Fibroblast of skin of scalp (primary cell): ENCODE measurements at regions not wholly inside any gene's neighbourhood (a gene's known extent, or its start where the extent isn't known, plus 50 kb on each side); places are given as distances from the start of the nearest gene placed in this dataset.

Source experiments
- DNase-seq: peaks from one replicate; pipeline ENCODE4 v3.0.0-alpha.2; 2013

DNA sequence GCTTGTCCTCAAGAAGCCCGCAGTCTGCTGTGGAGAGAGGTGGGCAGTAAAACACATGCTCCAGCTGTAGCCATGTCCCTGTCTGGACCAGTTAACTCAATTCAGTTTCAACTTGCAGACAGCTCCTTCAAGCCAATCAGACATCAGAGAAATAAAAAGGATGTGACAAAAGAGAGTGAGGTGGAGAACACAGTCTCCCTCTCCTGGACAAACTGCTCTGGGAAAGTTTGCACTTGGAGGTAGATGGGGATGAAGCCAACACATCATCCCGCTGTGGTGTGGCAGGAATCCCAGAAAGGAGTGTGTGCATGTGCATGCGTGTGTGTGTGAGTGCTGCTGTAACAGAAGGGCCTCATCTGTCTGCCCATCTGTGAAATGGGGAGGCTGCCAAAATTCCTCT is 358.6 kb upstream of the ASIC2 start:
- peak; percentile 8 for DNase-seq

DNA sequence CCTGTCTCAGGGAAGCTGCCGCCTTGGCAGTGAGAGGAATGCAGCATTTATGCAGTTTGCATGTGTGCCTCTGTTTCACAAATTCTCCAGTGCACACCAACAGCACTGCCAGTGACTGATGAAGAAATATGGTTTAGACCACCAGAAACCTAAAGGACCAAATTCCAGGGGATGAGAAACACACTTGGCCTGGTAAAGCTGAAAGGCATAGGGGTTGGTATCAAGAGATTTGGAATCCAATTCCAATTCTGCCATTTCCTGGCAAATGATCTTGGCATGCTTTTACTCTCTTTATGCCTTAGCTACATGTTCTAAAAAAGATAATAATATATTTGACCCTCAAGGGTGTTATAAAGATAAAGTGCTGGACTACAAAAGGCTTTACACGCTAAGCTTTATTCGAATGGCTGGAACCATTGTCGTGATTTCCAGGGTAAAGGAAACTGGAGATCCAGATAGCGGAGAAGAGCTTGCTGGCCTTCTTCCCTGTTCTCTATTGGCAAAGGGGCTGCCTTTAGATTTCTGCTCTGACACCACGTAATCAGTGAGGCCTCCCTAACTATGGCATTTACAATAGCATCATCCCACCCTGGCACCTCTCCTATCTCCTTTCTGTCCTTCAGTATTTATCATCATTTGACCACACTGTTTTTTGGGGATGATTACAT is 359.8 kb upstream of the ASIC2 start:
- no peak for DNase-seq

DNA sequence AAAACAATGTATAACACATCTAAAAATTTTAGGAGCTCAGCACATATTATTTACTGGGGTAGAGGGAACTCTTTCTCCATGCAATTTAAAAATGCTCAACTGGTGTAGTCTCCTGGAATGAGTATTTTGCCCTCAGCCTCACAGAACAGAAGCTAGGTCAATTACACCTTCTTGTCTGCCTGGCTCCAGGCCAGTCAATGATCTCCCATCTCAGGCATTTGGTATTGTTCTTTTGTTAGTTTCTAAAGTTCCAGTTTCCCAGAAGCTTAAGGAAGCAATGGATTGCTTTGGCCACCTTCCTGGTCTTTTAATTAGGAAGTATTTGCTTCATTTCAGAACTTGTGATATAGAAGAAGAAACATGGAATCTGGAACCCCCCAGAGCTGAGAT is 360.3 kb upstream of the ASIC2 start:
- no peak for DNase-seq

DNA sequence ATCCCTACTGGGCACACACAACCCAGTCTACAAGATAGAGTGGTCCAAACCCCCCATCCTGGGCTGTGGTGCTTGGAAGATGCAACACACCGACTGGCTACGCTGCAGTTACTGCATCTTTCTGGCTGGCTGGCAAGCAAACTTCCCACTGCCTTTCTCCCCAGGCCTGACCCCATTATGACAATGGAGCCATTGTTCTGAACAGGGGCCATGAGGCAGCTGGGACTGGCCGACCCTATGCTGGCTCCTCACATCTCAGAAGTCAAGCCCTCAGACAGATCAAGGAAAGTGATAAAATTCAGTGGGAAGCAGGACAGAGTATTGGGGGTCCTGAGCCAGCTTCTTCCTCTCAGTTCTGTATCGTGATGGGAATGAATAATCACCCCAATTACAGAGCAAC is 364.1 kb upstream of the ASIC2 start:
- no peak for DNase-seq

DNA sequence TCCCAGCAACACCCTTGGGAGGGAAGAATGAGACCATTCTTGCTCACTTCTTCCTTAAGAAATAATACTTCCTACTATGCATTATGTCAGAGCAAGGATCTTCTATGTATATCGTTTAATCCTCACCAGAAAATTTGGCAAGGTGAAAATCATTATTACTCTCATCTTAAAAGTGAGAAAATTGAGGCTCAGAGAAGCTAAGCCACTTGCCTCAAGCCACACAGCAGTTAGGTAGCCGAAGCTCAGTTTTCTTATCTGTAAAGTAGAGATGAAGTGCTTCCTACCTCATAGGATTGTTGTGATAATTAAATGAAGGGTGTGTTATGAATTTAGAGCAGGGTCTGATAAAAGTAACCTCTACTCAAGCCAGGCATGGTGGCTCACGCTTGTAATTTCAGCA is 368.9 kb upstream of the ASIC2 start:
- DNase-seq = no peak

DNA sequence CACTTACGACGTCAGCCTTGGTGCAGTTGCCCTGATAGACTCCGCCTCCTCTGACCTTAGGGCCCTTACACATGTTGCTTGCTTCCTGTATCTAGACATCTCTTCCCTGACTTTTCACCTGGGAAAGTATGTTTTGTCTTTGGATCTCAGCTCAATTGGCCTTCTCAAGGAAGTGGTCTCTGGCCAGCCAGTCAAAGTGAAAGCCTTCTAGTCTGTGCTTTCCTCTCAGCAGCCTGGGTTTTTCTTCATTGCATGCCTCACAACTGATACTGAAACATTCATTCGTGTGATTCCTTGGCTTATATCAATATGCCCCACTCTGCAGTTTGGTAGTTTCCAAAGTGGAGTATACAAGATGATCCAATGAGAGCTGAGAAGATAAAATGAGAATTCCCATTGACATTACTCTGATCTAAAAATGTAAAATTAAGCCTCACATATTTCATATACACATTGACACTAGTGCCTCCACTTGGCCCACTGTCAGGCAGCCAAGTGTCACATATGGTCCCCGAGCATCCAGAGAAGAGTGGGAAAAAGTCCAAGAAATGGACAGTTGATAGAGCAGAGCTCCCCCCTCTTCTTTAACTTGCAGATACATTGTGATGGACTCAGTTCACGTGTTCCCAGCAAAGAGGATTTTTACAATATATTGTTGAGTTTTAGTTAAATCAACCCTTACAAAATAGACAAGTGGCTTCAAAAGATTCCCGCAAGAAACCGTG is 371.2 kb upstream of the ASIC2 start:
- no peak for DNase-seq

DNA sequence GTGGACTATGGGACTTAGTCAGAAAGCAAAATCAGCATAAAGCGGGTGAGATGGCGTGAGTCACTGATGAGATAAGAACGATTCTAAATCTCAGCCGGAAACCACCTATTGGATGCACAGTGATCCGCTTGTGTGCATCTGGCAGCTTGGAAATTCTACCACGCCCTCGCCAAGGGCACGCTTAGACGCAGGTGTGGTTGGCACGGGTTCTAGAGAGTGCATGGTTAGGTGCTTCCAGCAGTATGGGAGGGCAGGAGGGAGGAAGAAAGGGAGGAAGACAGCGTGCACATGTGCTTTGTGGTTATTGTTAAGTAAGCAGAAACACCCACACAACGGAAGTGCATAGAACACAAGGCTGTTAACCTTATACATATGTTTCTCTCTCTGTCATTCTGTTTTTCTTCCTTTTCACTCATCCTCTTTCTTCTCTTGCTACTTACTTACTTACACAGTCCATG is 374.0 kb upstream of the ASIC2 start:
- DNase-seq = no peak

DNA sequence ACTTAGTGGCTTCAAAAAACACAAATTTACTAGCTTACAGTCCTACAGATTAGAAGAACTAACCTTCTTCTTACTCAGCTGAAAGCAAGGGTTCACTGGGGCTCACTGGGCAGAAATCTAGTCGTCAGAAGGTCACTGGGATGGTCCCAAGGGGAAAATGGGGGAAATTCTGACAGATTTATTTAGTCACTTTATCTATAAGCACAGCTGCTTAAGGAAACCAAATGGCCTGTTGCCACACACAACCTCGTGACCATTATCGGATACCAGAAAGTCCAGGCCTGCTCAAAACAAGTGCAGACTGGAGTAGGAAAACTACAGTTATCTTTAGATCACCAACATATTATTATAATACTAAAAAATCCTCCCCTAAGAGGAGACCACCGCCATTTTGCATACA is 374.6 kb upstream of the ASIC2 start:
- no peak for DNase-seq

DNA sequence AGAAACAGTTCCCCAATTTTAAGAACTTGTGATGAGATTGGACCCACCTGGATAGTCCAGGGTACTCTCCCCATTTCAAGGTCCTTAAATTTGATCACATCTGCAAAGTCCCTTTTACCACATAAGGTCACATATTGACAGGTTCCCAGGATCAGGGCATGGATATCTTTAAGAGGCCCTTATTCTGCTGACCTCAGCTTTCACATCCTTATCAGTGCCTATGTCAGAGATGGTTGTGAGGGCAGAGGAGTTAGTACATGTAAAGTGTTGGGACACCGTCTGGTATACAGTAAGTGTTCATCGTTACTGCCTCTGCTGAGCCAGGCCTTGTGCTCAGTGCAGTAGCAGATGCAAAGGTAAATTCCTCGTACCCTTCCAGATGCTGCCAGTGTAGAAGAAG is 375.4 kb upstream of the ASIC2 start:
- DNase-seq = no peak

DNA sequence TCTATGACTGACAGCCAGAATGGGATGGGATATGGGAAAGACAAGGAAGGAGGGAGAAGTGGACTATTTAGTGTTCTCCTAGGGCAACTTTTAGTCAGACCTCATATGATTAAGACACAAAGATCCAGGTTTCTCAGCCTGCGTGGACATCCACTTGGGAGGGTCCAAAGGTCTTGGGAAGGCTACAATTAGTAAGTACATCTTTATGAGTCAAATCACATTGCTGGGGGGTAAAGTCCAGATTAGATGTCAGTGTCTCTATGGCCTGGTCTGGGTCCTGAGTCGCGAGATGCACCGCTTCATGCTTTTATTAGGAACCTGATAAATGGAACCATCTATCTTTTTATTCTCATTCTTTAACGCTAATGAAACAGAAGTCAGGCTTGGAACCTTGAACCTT is 378.4 kb upstream of the ASIC2 start:
- no peak for DNase-seq

DNA sequence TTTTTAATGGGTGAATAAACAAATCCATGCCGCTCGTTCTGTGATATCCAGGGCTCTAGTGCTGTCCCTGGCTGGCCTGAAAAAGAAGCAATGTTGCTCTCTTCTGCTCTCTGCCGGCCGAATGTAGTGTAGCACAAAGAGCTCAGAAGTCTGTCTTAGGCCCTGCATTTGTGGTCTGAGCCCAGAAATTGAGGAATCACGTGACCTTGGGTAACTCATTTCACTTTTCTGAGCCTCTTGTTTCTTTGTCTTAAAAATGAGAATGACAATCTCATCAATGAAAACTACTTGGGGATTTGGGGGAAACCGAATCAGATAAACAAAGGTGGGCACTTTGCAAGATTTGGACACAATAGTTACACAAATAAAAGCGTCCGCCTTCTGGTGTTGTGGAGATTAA is 381.6 kb upstream of the ASIC2 start:
- peak; percentile 50 for DNase-seq

DNA sequence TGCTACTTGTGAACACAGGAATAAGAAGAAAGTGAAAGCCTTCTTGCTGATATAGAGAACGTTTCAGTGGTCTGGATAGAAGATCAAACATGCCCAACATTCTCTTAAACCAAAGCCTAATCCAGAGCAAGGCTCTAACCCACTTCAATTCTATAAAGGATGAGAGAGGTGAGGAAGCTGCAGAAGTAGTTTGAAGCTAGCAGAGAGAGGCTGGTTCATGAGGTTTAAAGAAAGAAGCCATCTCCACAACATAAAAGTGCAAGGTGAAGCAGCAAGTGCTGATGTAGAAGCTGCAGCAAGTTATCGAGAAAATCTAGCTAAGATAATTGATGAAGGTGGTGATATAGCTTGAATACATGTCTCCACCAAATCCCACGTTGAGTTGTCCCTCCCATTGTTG is 383.3 kb upstream of the ASIC2 start:
- no peak for DNase-seq

DNA sequence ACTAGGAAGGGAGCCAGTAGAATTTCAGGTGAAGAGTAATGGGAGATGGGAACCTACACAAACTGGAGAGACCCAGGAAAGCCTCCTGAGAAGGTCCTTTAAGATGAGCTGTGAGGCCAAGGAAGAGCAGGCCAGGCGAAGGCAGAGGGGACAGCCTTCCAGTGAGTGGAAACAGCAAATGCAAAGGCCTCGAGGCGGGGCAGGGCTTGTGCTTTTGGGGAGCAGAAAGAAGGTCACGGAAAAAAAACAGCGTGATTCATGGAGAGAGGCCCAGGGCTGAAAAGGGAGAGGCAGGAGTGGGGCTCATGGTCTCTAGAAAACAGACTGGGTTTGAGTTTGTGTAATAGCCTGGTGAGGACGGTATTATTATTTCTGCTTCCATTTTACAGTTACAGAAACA is 386.5 kb upstream of the ASIC2 start:
- DNase-seq = no peak

DNA sequence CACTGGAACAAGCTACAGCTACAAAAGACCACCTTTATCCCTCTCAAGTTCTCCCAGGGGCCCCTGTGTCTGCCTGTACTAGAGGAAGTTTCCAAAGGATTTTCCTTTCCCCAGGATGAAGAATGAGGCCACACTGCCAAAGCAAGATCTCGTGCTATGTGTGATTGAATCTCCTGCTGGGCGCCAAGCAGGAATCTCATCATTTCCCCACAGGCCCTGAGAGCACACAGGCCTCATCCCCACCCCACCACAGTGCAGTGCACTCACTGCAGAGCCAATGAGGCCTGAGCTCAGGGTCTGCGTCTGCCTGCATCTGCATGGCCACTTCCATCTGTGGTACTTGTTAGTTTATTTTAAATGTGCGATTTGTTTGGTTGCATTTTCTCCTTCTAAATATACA is 387.4 kb upstream of the ASIC2 start:
- no peak for DNase-seq

DNA sequence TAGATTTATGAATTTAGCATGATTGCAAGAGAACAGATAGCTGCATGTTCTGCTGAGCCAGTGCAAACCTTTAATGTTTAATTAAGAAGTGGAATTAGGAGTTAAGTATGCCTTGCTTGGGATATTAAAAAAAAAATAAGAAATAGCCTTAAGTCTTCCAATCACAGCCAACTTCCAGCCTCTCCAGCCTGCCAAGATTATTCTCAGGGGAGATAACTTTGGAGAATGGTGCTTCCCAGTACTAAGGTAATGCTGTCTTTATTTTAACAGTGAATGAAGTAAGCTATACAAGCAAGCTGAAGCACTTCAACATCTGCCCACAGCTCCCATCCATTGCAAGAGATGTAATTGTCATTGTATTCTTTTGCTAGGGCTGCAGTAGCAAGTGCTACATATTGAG is 389.5 kb upstream of the ASIC2 start:
- DNase-seq = no peak

DNA sequence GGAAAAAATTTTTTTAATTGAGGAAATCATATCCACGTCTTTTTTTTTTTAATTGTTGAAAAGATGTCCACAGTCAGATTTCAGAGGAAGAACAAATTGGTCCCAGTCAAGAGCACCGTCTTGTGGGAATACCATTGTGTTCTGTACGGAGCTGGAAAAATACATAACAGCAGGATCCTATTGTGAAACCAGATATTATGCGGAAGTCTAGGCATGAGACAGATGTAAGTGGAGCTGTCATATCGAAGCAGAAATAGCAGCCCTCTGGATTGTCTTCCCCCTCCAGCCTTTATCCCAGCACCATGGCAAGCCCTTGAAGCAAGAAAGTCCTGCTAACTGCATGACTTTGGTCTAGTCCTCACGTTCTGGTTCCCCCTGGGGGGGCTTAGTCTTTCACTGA is 391.6 kb upstream of the ASIC2 start:
- DNase-seq = no peak

DNA sequence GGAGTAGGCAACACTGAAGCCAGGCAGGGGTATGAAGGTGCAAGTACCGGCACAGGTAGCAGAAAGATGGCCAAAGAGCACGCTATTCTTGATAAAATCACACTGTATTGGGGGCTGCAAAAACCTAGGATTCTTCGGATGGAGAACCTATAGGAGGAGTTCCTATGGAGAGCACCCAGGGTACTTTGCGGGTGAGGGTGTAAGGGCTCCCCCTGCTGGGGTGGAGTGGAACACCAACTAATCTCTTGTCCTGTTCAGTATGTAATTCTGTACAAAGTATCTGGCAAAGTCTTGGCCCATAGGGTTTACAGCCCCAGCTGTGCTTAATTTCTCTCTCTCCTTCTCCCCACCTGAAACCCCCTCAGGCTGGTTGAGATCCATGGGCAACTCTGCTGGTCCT is 393.1 kb upstream of the ASIC2 start:
- no peak for DNase-seq

DNA sequence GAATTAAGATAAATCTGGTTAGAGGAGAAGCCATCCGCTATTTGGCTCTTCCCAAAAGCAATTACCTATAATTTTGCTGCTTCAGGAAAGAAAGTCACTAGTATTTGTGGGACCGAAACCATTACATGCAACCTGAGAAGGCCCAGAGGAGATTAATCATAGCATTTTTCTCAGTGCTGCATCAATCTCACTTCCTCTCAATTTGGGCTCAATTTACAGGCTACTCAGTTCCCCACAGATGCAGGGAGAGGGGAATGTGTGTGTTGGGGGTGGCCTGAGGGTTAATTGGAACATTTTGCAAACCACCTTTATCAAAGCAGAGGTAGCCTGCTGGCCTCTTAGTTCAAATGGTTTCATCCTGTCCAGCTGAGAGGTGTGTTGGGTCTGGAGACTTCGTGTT is 394.7 kb upstream of the ASIC2 start:
- DNase-seq = no peak

DNA sequence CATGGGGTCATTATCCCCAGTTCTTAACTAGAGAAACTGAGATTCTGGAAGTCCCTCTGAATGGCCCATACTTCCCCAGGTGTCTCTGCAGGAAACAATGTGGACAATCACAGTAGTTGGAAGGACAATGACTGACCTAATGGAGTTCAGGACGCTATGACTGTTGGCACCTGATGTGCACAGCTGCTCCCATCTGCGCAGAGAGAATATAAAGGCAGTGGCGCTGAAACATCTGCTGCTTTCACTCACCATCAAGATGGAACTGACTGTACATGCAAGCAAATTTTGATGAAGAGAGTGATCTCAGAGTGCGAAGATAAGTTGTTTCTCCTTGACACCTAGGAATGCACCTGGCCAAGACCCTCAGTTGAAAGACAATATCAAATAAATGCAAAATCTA is 395.7 kb upstream of the ASIC2 start:
- DNase-seq = no peak

DNA sequence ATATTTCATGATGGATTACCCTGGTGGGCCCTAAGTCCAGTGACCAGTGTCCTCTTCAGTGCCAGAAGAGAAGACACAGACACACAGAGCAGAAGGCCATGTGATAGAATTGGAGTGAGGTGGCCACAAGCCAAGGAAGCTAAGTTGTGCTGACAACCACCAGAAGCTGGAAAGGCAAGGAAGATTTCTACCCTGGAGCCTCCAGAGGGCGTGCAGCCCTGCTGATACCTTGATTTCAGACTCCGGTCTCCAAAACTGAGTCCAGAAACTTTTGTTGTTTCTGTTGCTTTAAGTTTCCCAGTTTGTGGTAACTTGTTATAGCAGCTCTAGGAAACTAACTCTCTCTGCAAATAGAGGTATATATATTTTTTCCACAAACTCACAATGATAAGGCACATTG is 396.6 kb upstream of the ASIC2 start:
- DNase-seq = no peak

DNA sequence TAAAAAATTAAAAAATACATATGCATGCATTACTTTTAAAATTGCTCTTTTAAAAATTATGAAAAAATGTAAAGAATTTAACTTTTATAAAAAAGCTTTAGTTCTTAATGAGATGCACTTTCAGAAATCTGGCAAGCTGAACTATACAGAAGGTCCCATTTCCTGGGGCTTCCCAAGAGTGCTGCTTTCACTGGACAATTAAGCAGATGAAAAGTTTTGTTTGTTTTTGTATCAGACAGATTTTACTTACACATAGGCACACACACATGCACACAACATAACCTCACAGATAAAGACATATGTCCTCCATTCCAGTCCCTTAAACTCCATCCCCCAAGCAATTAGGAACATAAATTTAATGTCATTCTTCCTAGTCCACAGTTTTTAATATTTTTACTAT is 402.3 kb upstream of the ASIC2 start:
- no peak for DNase-seq

DNA sequence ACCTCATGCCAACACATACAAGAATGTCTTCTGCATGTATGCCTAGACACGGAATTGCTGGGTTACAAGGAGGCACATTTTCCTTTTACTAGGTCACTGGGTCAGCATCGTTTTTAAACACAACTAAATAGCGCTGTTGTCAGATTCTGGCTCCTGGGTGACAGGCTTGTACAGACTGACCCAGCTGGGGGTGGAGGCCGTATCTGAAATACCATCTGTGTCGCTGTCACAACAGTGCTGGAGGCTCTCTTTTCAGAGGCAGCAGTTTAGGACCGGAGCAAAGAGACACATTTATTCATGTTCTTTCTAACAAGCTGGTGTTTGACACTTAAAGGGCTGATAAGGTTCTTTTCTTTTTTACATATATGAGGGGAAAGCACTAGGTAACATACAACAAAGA is 403.0 kb upstream of the ASIC2 start:
- DNase-seq = no peak

DNA sequence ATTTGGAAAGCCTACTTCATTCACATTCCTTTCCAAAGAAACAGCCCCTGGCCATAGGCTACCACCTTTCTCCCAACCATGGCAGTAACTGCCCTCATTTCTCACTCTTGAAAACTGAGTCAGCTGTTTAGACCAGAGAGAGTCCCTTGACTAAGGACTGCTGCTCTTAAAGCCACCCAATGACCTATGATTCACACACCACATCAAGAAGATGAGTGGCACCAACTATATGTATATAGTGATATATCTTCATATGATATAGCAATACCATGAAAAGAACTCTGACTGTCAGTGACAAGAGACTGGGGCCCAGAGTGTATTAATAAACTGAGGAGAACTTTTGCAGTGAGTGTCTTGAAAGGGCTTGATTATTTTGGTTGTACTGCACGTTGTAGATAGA is 404.5 kb upstream of the ASIC2 start:
- no peak for DNase-seq

DNA sequence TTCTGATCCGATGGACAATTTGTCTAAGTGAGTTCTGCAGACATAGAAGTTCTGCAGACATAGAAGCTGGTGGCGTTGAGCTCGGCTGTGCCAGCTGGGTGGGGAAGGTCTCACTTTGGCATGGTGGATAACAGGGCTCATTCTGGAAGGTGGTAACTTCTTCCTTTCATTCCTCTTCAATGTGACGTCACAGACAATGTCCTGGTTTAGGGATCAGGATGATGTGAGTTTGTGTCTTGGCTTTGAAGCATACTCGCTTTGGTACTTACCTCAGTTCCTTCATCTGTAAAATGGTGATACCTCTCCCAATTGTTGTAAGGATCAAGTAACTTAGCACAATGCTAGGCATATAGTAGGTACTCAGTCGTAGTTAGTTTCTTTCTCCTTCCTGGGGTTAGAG is 408.8 kb upstream of the ASIC2 start:
- no peak for DNase-seq

DNA sequence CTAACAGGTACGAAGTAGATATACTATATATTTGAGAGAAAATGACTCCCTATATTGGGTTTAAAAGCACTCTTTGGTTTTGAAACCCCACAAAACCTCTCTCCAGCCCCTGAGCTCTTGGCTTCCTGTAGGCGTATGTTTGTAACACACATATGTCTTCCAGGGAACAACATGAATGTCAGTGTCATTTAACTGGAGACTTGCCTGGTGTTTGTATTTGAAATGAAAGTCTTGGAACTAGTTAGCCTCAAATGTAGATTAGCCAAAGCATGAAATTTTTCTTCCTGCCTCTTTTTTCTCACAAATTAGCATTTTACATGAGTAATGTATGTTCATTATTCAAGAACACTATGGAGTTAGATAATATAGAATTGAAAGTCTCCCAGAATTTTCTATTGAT is 411.8 kb upstream of the ASIC2 start:
- no peak for DNase-seq
